GM12875 (cell line): ENCODE measurements at regions not wholly inside any gene's neighbourhood (a gene's known extent, or its start where the extent isn't known, plus 50 kb on each side); places are given as distances from the start of the nearest gene placed in this dataset.

Experiments used
- H3K4me3 ChIP-seq: one replicate; pipeline ENCODE4 v1.5.1; 2011; ENCODE audit warnings: low read depth, low read length, control low read depth
- CTCF ChIP-seq: IDR thresholded peaks from 2 replicates; pipeline ENCODE4 v1.5.1; 2011; ENCODE audit warnings: low read depth, mild to moderate bottlenecking, control low read depth, inconsistent platforms, low read length, moderate library complexity, borderline replicate concordance; ENCODE audit not compliant: insufficient read depth

GRCh38 chr4:86496094-86497080 lies 97.7 kb upstream of the PTPN13 start:
- peak; percentile 71 for TF ChIP-seq CTCF
- no peak overlapping the region for H3K4me3 ChIP-seq

- TF ChIP-seq CTCF, result no peak
- H3K4me3 ChIP-seq, result no peak overlapping the region
Measured at GRCh38 chr4:86497131-86497530, 97.0 kb upstream of the PTPN13 start.

DNA sequence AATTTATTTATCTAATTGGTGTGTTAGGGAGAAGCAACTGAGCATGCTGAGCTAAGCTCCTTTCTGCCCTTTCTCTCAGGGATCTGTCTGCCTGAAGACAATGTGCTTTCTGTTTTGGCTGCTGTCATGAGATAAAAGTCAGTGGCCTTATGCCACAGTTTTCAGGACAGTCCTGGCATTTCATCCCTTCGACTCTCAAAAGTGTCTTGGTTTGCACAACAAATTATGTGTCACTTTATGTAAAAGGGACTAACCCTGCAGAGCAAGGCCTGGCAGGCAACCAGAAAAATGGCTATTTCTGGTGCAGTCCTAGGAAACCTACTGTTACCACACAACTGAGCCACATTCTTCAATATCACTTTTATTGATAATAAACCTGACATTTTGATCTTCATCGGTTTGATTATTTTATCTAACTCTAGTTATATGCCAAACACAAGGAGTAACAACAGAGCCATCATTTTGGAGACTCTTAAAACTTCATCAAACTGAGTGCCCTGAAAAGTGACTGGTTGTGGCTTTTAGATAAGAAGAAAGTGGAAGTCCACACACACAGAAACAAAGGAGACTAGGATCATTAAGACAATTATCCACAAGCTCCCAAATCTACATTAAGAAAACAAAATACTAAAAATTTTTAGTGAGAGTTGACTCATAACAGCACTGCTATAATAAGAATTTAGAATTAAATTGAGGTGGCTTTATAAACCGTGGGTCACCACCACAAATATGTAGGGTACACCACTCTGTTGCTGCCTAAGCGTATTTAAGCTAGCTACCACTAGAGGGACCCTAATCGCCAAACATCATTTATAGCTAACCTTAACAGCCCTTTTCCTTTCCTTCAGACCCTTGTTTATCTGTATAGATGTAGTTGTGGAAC lies 95.9 kb upstream of the PTPN13 start:
- TF ChIP-seq CTCF, result peak; percentile 75
- H3K4me3 ChIP-seq, result no peak overlapping the region

DNA sequence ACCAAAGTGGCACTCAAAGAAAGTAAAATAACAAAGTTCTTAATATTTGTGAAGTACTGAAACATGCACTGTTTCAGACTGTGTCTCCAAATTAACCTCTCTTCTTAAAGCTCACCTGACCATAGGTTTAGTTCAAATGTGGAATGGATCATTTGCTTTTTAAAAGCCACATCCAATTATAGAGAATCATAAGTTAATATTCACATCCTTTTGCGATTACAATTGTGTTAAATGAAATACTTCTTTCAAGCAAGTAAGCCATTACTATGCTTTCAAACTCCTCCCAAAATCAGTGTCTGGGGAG lies 95.3 kb upstream of the PTPN13 start:
- H3K4me3 ChIP-seq, result no peak overlapping the region
- no peak for TF ChIP-seq CTCF

GRCh38 chr4:86500527-86500926 lies 93.6 kb upstream of the PTPN13 start:
- no peak overlapping the region for H3K4me3 ChIP-seq
- no peak for TF ChIP-seq CTCF

DNA sequence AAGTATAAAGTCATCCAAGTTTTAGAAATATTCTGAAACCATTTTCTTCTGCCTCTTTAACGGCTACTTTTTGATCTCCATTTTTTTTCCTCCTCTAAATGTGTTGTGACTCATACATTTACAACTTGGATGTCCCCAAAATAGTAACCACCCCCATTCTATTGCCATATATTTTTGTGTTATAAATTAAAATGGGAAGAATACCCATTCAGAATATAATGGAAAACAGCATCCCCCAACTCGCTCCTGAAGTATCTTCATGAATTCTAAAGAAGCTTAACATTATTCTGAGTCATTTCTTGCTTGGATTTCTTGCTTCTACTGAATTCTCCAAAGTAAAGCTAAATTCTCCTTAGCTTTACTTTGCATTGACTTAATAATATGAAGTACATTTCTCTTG lies 92.0 kb upstream of the PTPN13 start:
- TF ChIP-seq CTCF, result no peak
- H3K4me3 ChIP-seq, result no peak overlapping the region
